ENCODE measurements at regions not wholly inside any gene's neighbourhood (a gene's known extent, or its start where the extent isn't known, plus 50 kb on each side); places are given as distances from the start of the nearest gene placed in this dataset.

DNA sequence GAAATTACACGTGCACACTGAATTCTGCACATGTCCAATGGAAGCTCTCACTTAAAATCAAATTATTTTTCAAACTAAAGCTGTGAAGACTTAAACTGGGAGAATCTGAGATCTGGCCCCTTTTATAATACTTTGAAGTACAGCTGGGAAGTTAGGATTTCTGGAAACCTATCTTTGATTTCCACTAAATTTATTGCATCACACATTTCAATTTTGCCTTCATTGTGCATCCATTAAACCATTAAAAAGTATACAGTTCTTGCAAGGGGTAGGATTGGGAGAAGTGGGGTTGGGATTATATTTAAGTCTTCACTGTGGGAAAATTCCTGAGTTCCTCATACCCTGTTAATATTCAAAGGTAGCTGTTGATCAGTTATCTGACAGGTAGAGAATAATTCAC is 1229.6 kb upstream of the ZEB2 start:
- ChIA-PET POLR2A (no interaction called here), CTCF (interaction anchor here (1.3 kb wide), 1 partner anchor 18 kb away, joined by 3 read pairs; no protein-coding TSS in a partner anchor)
- Histone ChIP-seq H3K79me2 (ENCODE audit: control insufficient read depth, insufficient read depth, low read length) (no peaks in the 10 kb centered on the region), H3K4me1 (ENCODE audit: control insufficient read depth in 2 of 2, insufficient read depth in 2 of 2, low read length in 2 of 2) (peaks cover 45 to 55% of the 10 kb centered on the region in 2 donors), H2AFZ (ENCODE audit: insufficient read depth, low read depth, low read length, poor library complexity, severe bottlenecking) (peak overlapping the region; percentile 3), H3K36me3 (replicated peaks in 1 of 2; ENCODE audit: control extremely low read depth in 1 of 2, control insufficient read depth in 1 of 2, extremely low read depth in 1 of 2, insufficient read depth in 2 of 2, low read length in 1 of 2) (no peaks in the 10 kb centered on the region), H3K27ac (ENCODE audit: low read length in 2 of 2) (no peak overlapping the region), H3K9ac (ENCODE audit: low read length) (no peak overlapping the region), H3K4me3 (ENCODE audit: control extremely low read depth in 1 of 5, extremely low read depth in 1 of 5, insufficient read depth in 1 of 5, low read depth in 2 of 5, low read length in 4 of 5) (no peak overlapping the region), H4K20me1 (ENCODE audit: control insufficient read depth, insufficient read depth, low read length, poor library complexity, severe bottlenecking) (no peaks in the 10 kb centered on the region), H3K9me3 (ENCODE audit: control extremely low read depth in 1 of 3, control insufficient read depth in 2 of 3, insufficient read depth in 1 of 3, low read length in 2 of 3) (no peaks in the 10 kb centered on the region), H3K27me3 (replicated peaks in 1 of 4; ENCODE audit: control extremely low read depth in 1 of 4, control insufficient read depth in 3 of 4, insufficient read depth in 4 of 4, low read length in 3 of 4) (no peaks in the 10 kb centered on the region), H3K4me2 (replicated peaks; ENCODE audit: low read depth, low read length, poor library complexity, severe bottlenecking) (peak overlapping the region; percentile 13)
- peaks cover 64% of the 10 kb centered on the region for H3K4me1 Mint-ChIP-seq
- TF ChIP-seq, protein P1, sequence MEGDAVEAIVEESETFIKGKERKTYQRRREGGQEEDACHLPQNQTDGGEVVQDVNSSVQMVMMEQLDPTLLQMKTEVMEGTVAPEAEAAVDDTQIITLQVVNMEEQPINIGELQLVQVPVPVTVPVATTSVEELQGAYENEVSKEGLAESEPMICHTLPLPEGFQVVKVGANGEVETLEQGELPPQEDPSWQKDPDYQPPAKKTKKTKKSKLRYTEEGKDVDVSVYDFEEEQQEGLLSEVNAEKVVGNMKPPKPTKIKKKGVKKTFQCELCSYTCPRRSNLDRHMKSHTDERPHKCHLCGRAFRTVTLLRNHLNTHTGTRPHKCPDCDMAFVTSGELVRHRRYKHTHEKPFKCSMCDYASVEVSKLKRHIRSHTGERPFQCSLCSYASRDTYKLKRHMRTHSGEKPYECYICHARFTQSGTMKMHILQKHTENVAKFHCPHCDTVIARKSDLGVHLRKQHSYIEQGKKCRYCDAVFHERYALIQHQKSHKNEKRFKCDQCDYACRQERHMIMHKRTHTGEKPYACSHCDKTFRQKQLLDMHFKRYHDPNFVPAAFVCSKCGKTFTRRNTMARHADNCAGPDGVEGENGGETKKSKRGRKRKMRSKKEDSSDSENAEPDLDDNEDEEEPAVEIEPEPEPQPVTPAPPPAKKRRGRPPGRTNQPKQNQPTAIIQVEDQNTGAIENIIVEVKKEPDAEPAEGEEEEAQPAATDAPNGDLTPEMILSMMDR (IDR thresholded peaks at IDR 0.05): no peak
- TF ChIP-seq EZH2 (IDR thresholded peaks at IDR 0.05; ENCODE audit: borderline replicate concordance, insufficient read depth, low read depth, low read length, poor library complexity, severe bottlenecking): no peak
- peak overlapping the region; percentile 47 for H3K27ac Mint-ChIP-seq
- peak overlapping the region; percentile 14 for H3K4me3 Mint-ChIP-seq
- no CpG with 5 or more reads among the region's 1 CpG for WGBS (ENCODE audit: insufficient coverage)
- H3K27me3 Mint-ChIP-seq: no peaks in the 10 kb centered on the region
- intact Hi-C loops (cut with micrococcal nuclease): loop anchor here (10.0 kb wide), 1 partner anchor 1045 kb away; no protein-coding TSS in a partner anchor
- DNase-seq (no peak), ATAC-seq (ENCODE audit: low read depth) (no peak)
- no peaks in the 10 kb centered on the region for H3K9me3 Mint-ChIP-seq (ENCODE audit: insufficient read depth)

DNA sequence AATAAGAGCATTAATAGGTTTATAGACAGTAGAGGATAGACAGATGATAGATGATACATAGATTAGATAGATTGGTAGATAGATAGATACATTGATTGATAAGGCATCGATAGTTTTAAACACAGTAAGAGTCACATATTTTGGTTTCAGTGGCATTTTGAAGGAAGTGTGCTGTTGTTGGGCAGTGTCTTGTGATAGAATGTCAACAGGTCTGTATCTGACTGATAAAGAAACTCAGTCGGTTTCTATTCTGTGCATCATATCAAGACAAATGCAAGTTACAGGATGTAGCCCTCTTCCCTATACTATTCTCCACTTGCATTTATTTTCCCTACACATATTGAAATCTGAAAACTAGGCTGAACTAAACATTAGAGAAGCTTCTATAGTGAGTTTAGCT is 1229.0 kb upstream of the ZEB2 start:
- no peak overlapping the region for H2AFZ ChIP-seq (ENCODE audit: insufficient read depth, low read depth, low read length, poor library complexity, severe bottlenecking)
- H3K4me3 Mint-ChIP-seq: peak overlapping the region; percentile 9
- intact Hi-C loops (cut with micrococcal nuclease): loop anchor here (10.0 kb wide), 1 partner anchor 1044 kb away; no protein-coding TSS in a partner anchor

More for the DNA sequence above, 1229.0 kb upstream of the ZEB2 start:
- H3K36me3 ChIP-seq (replicated peaks in 1 of 2; ENCODE audit: control extremely low read depth in 1 of 2, control insufficient read depth in 1 of 2, extremely low read depth in 1 of 2, insufficient read depth in 2 of 2, low read length in 1 of 2): no peaks in the 10 kb centered on the region
- WGBS (ENCODE audit: insufficient coverage): 0% methylated on average over 1 of the region's 2 CpGs
- no peaks in the 10 kb centered on the region for H4K20me1 ChIP-seq (ENCODE audit: control insufficient read depth, insufficient read depth, low read length, poor library complexity, severe bottlenecking)
- H3K79me2 ChIP-seq (ENCODE audit: control insufficient read depth, insufficient read depth, low read length): no peaks in the 10 kb centered on the region
- H3K4me3 ChIP-seq (ENCODE audit: control extremely low read depth in 1 of 5, extremely low read depth in 1 of 5, insufficient read depth in 1 of 5, low read depth in 2 of 5, low read length in 4 of 5): no peak overlapping the region
- CTCF ChIA-PET: interaction anchor here (1.3 kb wide), 1 partner anchor 17 kb away, joined by 3 read pairs; no protein-coding TSS in a partner anchor
- H3K4me1 ChIP-seq (ENCODE audit: control insufficient read depth in 2 of 2, insufficient read depth in 2 of 2, low read length in 2 of 2): peaks cover 47 to 58% of the 10 kb centered on the region in 2 donors
- peak overlapping the region; percentile 67 for H3K27ac Mint-ChIP-seq
- H3K4me1 Mint-ChIP-seq: peaks cover 67% of the 10 kb centered on the region
- no peaks in the 10 kb centered on the region for H3K27me3 ChIP-seq (replicated peaks in 1 of 4; ENCODE audit: control extremely low read depth in 1 of 4, control insufficient read depth in 3 of 4, insufficient read depth in 4 of 4, low read length in 3 of 4)
- peak overlapping the region; percentile 13 for H3K4me2 ChIP-seq (replicated peaks; ENCODE audit: low read depth, low read length, poor library complexity, severe bottlenecking)
- no peak overlapping the region for H3K27ac ChIP-seq (ENCODE audit: low read length in 2 of 2)
- no peak overlapping the region for H3K9ac ChIP-seq (ENCODE audit: low read length)
- no peaks in the 10 kb centered on the region for H3K27me3 Mint-ChIP-seq
- no peaks in the 10 kb centered on the region for H3K9me3 ChIP-seq (ENCODE audit: control extremely low read depth in 1 of 3, control insufficient read depth in 2 of 3, insufficient read depth in 1 of 3, low read length in 2 of 3)
- no peak for ATAC-seq (ENCODE audit: low read depth)
- POLR2A ChIA-PET: no interaction called here
- TF ChIP-seq, protein P1 (IDR thresholded peaks at IDR 0.05): no peak
- TF ChIP-seq EZH2 (IDR thresholded peaks at IDR 0.05; ENCODE audit: borderline replicate concordance, insufficient read depth, low read depth, low read length, poor library complexity, severe bottlenecking): no peak
- H3K9me3 Mint-ChIP-seq (ENCODE audit: insufficient read depth): no peaks in the 10 kb centered on the region
- peak; percentile 36 for DNase-seq
